Loucy (cell line): ENCODE measurements at regions not wholly inside any gene's neighbourhood (a gene's known extent, or its start where the extent isn't known, plus 50 kb on each side); places are given as distances from the start of the nearest gene placed in this dataset.
"Not testable (repeated sequence)": the region's sequence is repeated elsewhere in the genome, so short reads cannot be mapped to it uniquely, and the experiment has no call there.

Experiments
- H2AFZ ChIP-seq: fragments of 200-600 bp; sonication (generic); 2 replicates; pipeline ENCODE4 v1.6.0; 2016; ENCODE audit warnings: antibody characterized with exemption, mild to moderate bottlenecking, low read length, moderate library complexity
- H3F3A ChIP-seq: fragments of 200-600 bp; 2 replicates; pipeline ENCODE4 v1.6.0; 2016; ENCODE audit warnings: antibody characterized with exemption, low read depth, mild to moderate bottlenecking
- H3K27me3 ChIP-seq: fragments of 200-600 bp; sonication (generic); 2 replicates; pipeline ENCODE4 v1.6.1; 2014; ENCODE audit warnings: low read length, mild to moderate bottlenecking; ENCODE audit not compliant: insufficient read depth, poor library complexity, severe bottlenecking
- H3K36me3 ChIP-seq: fragments of 200-600 bp; sonication (generic); 2 replicates; pipeline ENCODE4 v1.6.1; 2016; ENCODE audit warnings: low read length; ENCODE audit not compliant: insufficient read depth
- H3K4me1 ChIP-seq: fragments of 200-600 bp; sonication (generic); 2 replicates; pipeline ENCODE4 v1.5.1; 2014; ENCODE audit warnings: low read length, mild to moderate bottlenecking; ENCODE audit not compliant: insufficient read depth, poor library complexity, severe bottlenecking
- H3K4me2 ChIP-seq: fragments of 200-600 bp; sonication (generic); 2 replicates; pipeline ENCODE4 v1.6.0; 2014; ENCODE audit warnings: antibody characterized with exemption, low read length, low read depth, mild to moderate bottlenecking; ENCODE audit not compliant: poor library complexity, severe bottlenecking
- H3K4me3 ChIP-seq: fragments of 200-600 bp; sonication (generic); 2 replicates; pipeline ENCODE4 v1.5.1; 2014; ENCODE audit warnings: low read length, mild to moderate bottlenecking, mixed read lengths; ENCODE audit not compliant: poor library complexity, severe bottlenecking
- H3K79me2 ChIP-seq: fragments of 200-600 bp; sonication (generic); 2 replicates; pipeline ENCODE4 v1.6.1; 2014; ENCODE audit warnings: low read length; ENCODE audit not compliant: insufficient read depth
- H3K9ac ChIP-seq: fragments of 200-600 bp; sonication (generic); 2 replicates; pipeline ENCODE4 v1.6.0; 2014; ENCODE audit warnings: mild to moderate bottlenecking, low read depth, low read length, moderate library complexity; ENCODE audit not compliant: poor library complexity, severe bottlenecking
- H3K9me2 ChIP-seq: fragments of 200-600 bp; sonication (generic); replicated peaks from 2 replicates; pipeline ENCODE4 v1.6.1; 2016; ENCODE audit warnings: low read depth, low read length, mixed read lengths
- H3K9me3 ChIP-seq: fragments of 200-600 bp; sonication (generic); 2 replicates; pipeline ENCODE4 v1.6.1; 2014; ENCODE audit warnings: mild to moderate bottlenecking, antibody characterized with exemption, low read length, low read depth; ENCODE audit not compliant: insufficient read depth
- H4K20me1 ChIP-seq: fragments of 200-600 bp; sonication (generic); 2 replicates; pipeline ENCODE4 v1.6.0; 2014; ENCODE audit warnings: antibody characterized with exemption, low read length, mild to moderate bottlenecking; ENCODE audit not compliant: insufficient read depth, poor library complexity, severe bottlenecking
- EZH2phosphoT487 ChIP-seq: fragments of 200-600 bp; IDR thresholded peaks from 2 replicates; pipeline ENCODE4 v1.6.1; 2018; ENCODE audit warnings: antibody characterized with exemption, mild to moderate bottlenecking, moderate library complexity, borderline replicate concordance
- TF ChIP-seq, protein P1 (sequence below): fragments of 200-600 bp; sonication (generic); conservative IDR thresholded peaks from 2 replicates; pipeline ENCODE4 v1.5.1; 2014; ENCODE audit warnings: mild to moderate bottlenecking, antibody characterized with exemption, low read length

GRCh38 chr6:51203504-51203903, 384.8 kb downstream of the TFAP2B start:
- Histone ChIP-seq H3K4me1 (no peaks in the 10 kb centered on the region), H3F3A (no peaks in the 10 kb centered on the region), H3K9me2 (no peaks in the 10 kb centered on the region), H3K27me3 (no peaks in the 10 kb centered on the region), H2AFZ (no peak overlapping the region), H3K79me2 (no peaks in the 10 kb centered on the region), H3K9me3 (no peaks in the 10 kb centered on the region), H3K4me3 (no peak overlapping the region), H3K36me3 (no peaks in the 10 kb centered on the region), H3K4me2 (no peak overlapping the region), H4K20me1 (no peaks in the 10 kb centered on the region), H3K9ac (no peak overlapping the region)
- TF ChIP-seq, protein P1, sequence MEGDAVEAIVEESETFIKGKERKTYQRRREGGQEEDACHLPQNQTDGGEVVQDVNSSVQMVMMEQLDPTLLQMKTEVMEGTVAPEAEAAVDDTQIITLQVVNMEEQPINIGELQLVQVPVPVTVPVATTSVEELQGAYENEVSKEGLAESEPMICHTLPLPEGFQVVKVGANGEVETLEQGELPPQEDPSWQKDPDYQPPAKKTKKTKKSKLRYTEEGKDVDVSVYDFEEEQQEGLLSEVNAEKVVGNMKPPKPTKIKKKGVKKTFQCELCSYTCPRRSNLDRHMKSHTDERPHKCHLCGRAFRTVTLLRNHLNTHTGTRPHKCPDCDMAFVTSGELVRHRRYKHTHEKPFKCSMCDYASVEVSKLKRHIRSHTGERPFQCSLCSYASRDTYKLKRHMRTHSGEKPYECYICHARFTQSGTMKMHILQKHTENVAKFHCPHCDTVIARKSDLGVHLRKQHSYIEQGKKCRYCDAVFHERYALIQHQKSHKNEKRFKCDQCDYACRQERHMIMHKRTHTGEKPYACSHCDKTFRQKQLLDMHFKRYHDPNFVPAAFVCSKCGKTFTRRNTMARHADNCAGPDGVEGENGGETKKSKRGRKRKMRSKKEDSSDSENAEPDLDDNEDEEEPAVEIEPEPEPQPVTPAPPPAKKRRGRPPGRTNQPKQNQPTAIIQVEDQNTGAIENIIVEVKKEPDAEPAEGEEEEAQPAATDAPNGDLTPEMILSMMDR, result no peak
- no peak for TF ChIP-seq EZH2phosphoT487

DNA sequence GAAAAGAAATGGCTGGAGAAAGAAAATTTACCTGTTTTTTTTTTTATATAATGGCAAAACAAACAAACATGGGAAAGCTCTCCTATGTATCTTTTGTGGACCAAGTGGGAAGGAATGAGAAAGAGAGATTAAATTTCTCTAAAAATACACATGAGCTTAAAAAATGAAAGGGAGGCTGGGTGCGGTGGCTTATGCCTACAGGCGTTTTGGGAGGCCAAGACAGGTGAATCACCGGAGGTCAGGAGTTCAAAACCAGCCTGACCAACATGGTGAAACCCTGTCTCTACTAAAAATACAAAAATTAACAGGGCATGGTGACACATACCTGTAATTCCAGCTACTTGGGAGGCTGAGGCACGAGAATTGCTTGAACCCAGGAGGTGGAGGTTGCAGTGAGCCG, 388.0 kb downstream of the TFAP2B start:
- H3K9me2 ChIP-seq, H2AFZ ChIP-seq, H3K9me3 ChIP-seq, H3K27me3 ChIP-seq, H3K4me3 ChIP-seq, H3K36me3 ChIP-seq, H3K4me1 ChIP-seq, H4K20me1 ChIP-seq, H3F3A ChIP-seq, H3K9ac ChIP-seq, H3K4me2 ChIP-seq, H3K79me2 ChIP-seq: not testable (repeated sequence)

DNA sequence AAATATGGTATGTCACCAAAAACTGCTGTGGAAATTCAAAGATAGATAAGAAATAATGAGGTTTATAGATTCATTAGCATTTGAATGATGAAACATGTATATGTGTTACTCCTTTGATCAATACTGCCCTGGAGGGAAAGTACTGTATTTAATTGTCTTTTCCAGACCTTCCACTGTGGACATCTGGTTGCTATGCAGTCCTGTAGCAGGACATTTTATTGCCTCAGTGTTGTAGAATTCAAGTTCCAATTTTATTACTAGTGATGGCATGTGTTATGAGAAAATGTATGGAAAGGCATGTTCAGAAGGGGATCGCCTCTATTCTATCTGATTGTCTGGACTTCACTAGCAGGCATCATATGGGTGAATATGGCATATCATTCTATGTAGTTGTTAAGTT, 391.0 kb downstream of the TFAP2B start:
- H3K9ac ChIP-seq, result no peak overlapping the region
- no peaks in the 10 kb centered on the region for H3K9me2 ChIP-seq
- no peaks in the 10 kb centered on the region for H3K9me3 ChIP-seq
- no peak overlapping the region for H3K4me2 ChIP-seq
- no peaks in the 10 kb centered on the region for H3K27me3 ChIP-seq
- no peaks in the 10 kb centered on the region for H4K20me1 ChIP-seq
- H2AFZ ChIP-seq, result no peak overlapping the region
- no peaks in the 10 kb centered on the region for H3K36me3 ChIP-seq
- no peak overlapping the region for H3K4me3 ChIP-seq
- TF ChIP-seq, protein P1, result no peak
- TF ChIP-seq EZH2phosphoT487, result no peak
- no peaks in the 10 kb centered on the region for H3K4me1 ChIP-seq
- no peaks in the 10 kb centered on the region for H3F3A ChIP-seq
- no peaks in the 10 kb centered on the region for H3K79me2 ChIP-seq

- Histone ChIP-seq H4K20me1 (no peaks in the 10 kb centered on the region), H2AFZ (no peak overlapping the region), H3K9me2 (no peaks in the 10 kb centered on the region), H3F3A (no peaks in the 10 kb centered on the region), H3K4me2 (no peak overlapping the region), H3K9me3 (no peaks in the 10 kb centered on the region), H3K36me3 (no peaks in the 10 kb centered on the region), H3K4me3 (no peak overlapping the region), H3K9ac (no peak overlapping the region), H3K4me1 (no peaks in the 10 kb centered on the region), H3K79me2 (no peaks in the 10 kb centered on the region), H3K27me3 (no peaks in the 10 kb centered on the region)
- no peak for TF ChIP-seq EZH2phosphoT487
- TF ChIP-seq, protein P1, result no peak
Observed at GRCh38 chr6:51213811-51214210, 395.1 kb downstream of the TFAP2B start.
